Loucy (cell line): ENCODE measurements at regions not wholly inside any gene's neighbourhood (a gene's known extent, or its start where the extent isn't known, plus 50 kb on each side); places are given as distances from the start of the nearest gene placed in this dataset.

Experiments
- CTCF ChIP-seq: fragments of 200-600 bp; sonication (generic); conservative IDR thresholded peaks from 2 replicates; pipeline ENCODE4 v1.5.1; 2014; ENCODE audit warnings: mild to moderate bottlenecking, antibody characterized with exemption, low read length
- EZH2phosphoT487 ChIP-seq: fragments of 200-600 bp; IDR thresholded peaks from 2 replicates; pipeline ENCODE4 v1.6.1; 2018; ENCODE audit warnings: antibody characterized with exemption, mild to moderate bottlenecking, moderate library complexity, borderline replicate concordance

DNA sequence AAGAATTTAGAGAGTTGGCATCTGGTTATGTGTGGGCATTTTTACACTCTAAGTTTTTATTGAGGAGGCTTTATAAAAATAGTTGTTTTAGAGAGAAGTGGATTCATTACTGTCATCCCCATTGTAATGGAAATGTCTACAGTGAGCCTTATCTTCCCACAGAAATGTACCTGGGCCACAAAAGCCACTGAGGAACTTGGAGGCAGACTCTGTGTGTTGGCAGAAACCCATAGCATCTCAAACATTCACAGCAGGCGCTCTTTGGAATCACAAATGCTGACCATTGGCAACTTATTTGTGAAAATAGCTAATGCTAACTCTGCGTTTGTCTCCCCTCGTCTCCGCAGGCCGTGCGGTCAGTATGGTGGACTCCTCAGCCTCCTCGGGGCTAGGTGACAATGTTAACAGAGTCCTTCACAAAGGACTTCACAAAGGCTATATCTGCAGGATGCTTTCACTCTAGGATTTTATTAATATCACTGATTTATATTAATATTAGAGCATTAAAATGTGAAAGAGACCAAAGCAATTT, 689.1 kb upstream of the POU3F3 start:
- TF ChIP-seq CTCF (no peak), EZH2phosphoT487 (no peak)
